Smooth muscle cell (in vitro differentiated cells): ENCODE measurements at regions not wholly inside any gene's neighbourhood (a gene's known extent, or its start where the extent isn't known, plus 50 kb on each side); places are given as distances from the start of the nearest gene placed in this dataset.

Experiments
- DNase-seq: peaks from one replicate; lab custom pipeline; 2025; ENCODE audit not compliant: unreplicated experiment; lab: John Stamatoyannopoulos, UW
- H2AFZ ChIP-seq: fragments of 200-600 bp; sonication (generic); 2 replicates; pipeline ENCODE4 v1.6.0; 2016; ENCODE audit warnings: antibody characterized with exemption, low read depth, mild to moderate bottlenecking
- H3F3A ChIP-seq: fragments of 200-600 bp; sonication (generic); 2 replicates; pipeline ENCODE4 v1.6.0; 2017; ENCODE audit warnings: antibody characterized with exemption, low read depth
- H3K27ac ChIP-seq: fragments of 200-600 bp; sonication (generic); 2 replicates; pipeline ENCODE4 v1.5.1; 2016; ENCODE audit warnings: low read depth, mild to moderate bottlenecking
- H3K27me3 ChIP-seq: fragments of 200-600 bp; sonication (generic); 2 replicates; pipeline ENCODE4 v1.6.1; 2016; ENCODE audit warnings: low read depth, mild to moderate bottlenecking
- H3K36me3 ChIP-seq: fragments of 200-600 bp; sonication (generic); 2 replicates; pipeline ENCODE4 v1.5.1; 2016; ENCODE audit warnings: low read depth
- H3K4me1 ChIP-seq: fragments of 200-600 bp; sonication (generic); 2 replicates; pipeline ENCODE4 v1.5.1; 2016; ENCODE audit warnings: low read depth
- H3K4me2 ChIP-seq: fragments of 200-600 bp; sonication (generic); 2 replicates; pipeline ENCODE4 v1.6.0; 2016; ENCODE audit warnings: mild to moderate bottlenecking
- H3K4me3 ChIP-seq: fragments of 200-600 bp; sonication (generic); 2 replicates; pipeline ENCODE4 v1.5.1; 2016; ENCODE audit warnings: mild to moderate bottlenecking
- H3K79me2 ChIP-seq: fragments of 200-600 bp; sonication (generic); 2 replicates; pipeline ENCODE4 v1.6.0; 2016; ENCODE audit warnings: low read depth, mild to moderate bottlenecking
- H3K9ac ChIP-seq: fragments of 200-600 bp; sonication (generic); 2 replicates; pipeline ENCODE4 v1.6.0; 2016; ENCODE audit warnings: low read depth
- H3K9me3 ChIP-seq: fragments of 200-600 bp; sonication (generic); replicated peaks from 2 replicates; pipeline ENCODE4 v1.5.1; 2016; ENCODE audit warnings: low read depth
- H4K20me1 ChIP-seq: fragments of 200-600 bp; sonication (generic); 2 replicates; pipeline ENCODE4 v1.6.0; 2016; ENCODE audit warnings: low read depth
- CTCF ChIP-seq: fragments of 200-600 bp; sonication (generic); IDR thresholded peaks from 2 replicates; pipeline ENCODE4 v1.5.1; 2017; ENCODE audit warnings: borderline replicate concordance, mild to moderate bottlenecking, antibody characterized with exemption; ENCODE audit not compliant: insufficient read depth, poor library complexity, severe bottlenecking
- WGBS: methylation state at CpG from one replicate; pipeline ENCODE4 v1.1.7; 2016; ENCODE audit warnings: low lambda C conversion rate; 5-methylcytosine and 5-hydroxymethylcytosine counted together

- no peaks in the 10 kb centered on the region for H3K27me3 ChIP-seq
These were observed 78.6 kb upstream of the MGMT start for GRCh38 chr10:129388435-129388834.

GRCh38 chr10:129389194-129389593 is 77.8 kb upstream of the MGMT start:
- 87% methylated on average over 6 of the region's 6 CpGs for WGBS
- Histone ChIP-seq H3K4me1 (no peaks in the 10 kb centered on the region), H3K79me2 (no peaks in the 10 kb centered on the region), H4K20me1 (no peaks in the 10 kb centered on the region), H3K27me3 (peaks cover under 1% of the 10 kb centered on the region), H3K4me3 (no peak overlapping the region), H3K9me3 (no peaks in the 10 kb centered on the region), H3F3A (no peaks in the 10 kb centered on the region), H3K9ac (no peak overlapping the region), H3K27ac (no peak overlapping the region), H2AFZ (no peak overlapping the region), H3K4me2 (no peak overlapping the region), H3K36me3 (no peaks in the 10 kb centered on the region)
- DNase-seq, result no peak
- no peak for TF ChIP-seq CTCF

More at GRCh38 chr10:129388435-129388834, 78.6 kb upstream of the MGMT start:
- no peaks in the 10 kb centered on the region for H3K79me2 ChIP-seq
- H3K27ac ChIP-seq, result no peak overlapping the region
- no peaks in the 10 kb centered on the region for H3K36me3 ChIP-seq
- H3K4me1 ChIP-seq, result no peaks in the 10 kb centered on the region
- H3K4me2 ChIP-seq, result no peak overlapping the region
- 93% methylated on average over 7 of the region's 7 CpGs for WGBS
- no peak overlapping the region for H3K4me3 ChIP-seq
- no peak for DNase-seq
- no peak for TF ChIP-seq CTCF
- no peaks in the 10 kb centered on the region for H4K20me1 ChIP-seq
- no peak overlapping the region for H3K9ac ChIP-seq
- H2AFZ ChIP-seq, result no peak overlapping the region
- H3F3A ChIP-seq, result no peaks in the 10 kb centered on the region
- no peaks in the 10 kb centered on the region for H3K9me3 ChIP-seq

GRCh38 chr10:129390147-129390546 is 76.9 kb upstream of the MGMT start:
- no peak overlapping the region for H3K27ac ChIP-seq
- no peaks in the 10 kb centered on the region for H3K4me1 ChIP-seq
- TF ChIP-seq CTCF, result no peak
- H3K79me2 ChIP-seq, result no peaks in the 10 kb centered on the region
- H3K4me2 ChIP-seq, result no peak overlapping the region
- WGBS, result 95% methylated on average over 1 of the region's 1 CpG
- H2AFZ ChIP-seq, result no peak overlapping the region
- no peaks in the 10 kb centered on the region for H3F3A ChIP-seq
- H3K36me3 ChIP-seq, result no peaks in the 10 kb centered on the region
- H3K27me3 ChIP-seq, result peaks cover 9% of the 10 kb centered on the region
- no peak for DNase-seq
- no peaks in the 10 kb centered on the region for H3K9me3 ChIP-seq
- H3K4me3 ChIP-seq, result no peak overlapping the region
- no peaks in the 10 kb centered on the region for H4K20me1 ChIP-seq
- H3K9ac ChIP-seq, result no peak overlapping the region

GRCh38 chr10:129390726-129391125 is 76.3 kb upstream of the MGMT start:
- no peaks in the 10 kb centered on the region for H3K4me1 ChIP-seq
- TF ChIP-seq CTCF, result no peak

More at GRCh38 chr10:129390726-129391125, 76.3 kb upstream of the MGMT start:
- Histone ChIP-seq H3K4me3 (no peak overlapping the region), H4K20me1 (no peaks in the 10 kb centered on the region), H3K9ac (no peak overlapping the region), H3K79me2 (no peaks in the 10 kb centered on the region), H3K27ac (no peak overlapping the region), H3K9me3 (no peaks in the 10 kb centered on the region), H3K27me3 (peaks cover 9% of the 10 kb centered on the region), H3K4me2 (no peak overlapping the region), H3K36me3 (no peaks in the 10 kb centered on the region), H2AFZ (no peak overlapping the region), H3F3A (no peaks in the 10 kb centered on the region)
- 94% methylated on average over 8 of the region's 8 CpGs for WGBS
- DNase-seq, result no peak
